Karpas-422 (cell line): ENCODE measurements at regions not wholly inside any gene's neighbourhood (a gene's known extent, or its start where the extent isn't known, plus 50 kb on each side); places are given as distances from the start of the nearest gene placed in this dataset.

Experiments used
- DNase-seq: peaks from one replicate; pipeline ENCODE4 v3.0.0-alpha.2; 2015
- H2AFZ ChIP-seq: fragments of 200-600 bp; sonication (generic); 2 replicates; pipeline ENCODE4 v1.6.1; 2014; ENCODE audit warnings: antibody characterized with exemption, low read length, mixed read lengths
- H3K27ac ChIP-seq: fragments of 200-600 bp; sonication (generic); 2 replicates; pipeline ENCODE4 v1.5.1; 2014; ENCODE audit warnings: mild to moderate bottlenecking, low read length, moderate library complexity
- H3K27me3 ChIP-seq: fragments of 200-600 bp; sonication (generic); 2 replicates; pipeline ENCODE4 v1.6.1; 2014; ENCODE audit warnings: low read length, mixed read lengths
- H3K36me3 ChIP-seq: fragments of 200-600 bp; sonication (generic); 2 replicates; pipeline ENCODE4 v1.6.1; 2014; ENCODE audit warnings: low read length, mixed read lengths; ENCODE audit not compliant: insufficient read depth
- H3K4me1 ChIP-seq: fragments of 200-600 bp; sonication (generic); 2 replicates; pipeline ENCODE4 v1.6.1; 2014; ENCODE audit warnings: mild to moderate bottlenecking, low read length, mixed read lengths
- H3K4me2 ChIP-seq: fragments of 200-600 bp; sonication (generic); 2 replicates; pipeline ENCODE4 v1.6.1; 2014; ENCODE audit warnings: low read length, low read depth, mild to moderate bottlenecking; ENCODE audit not compliant: poor library complexity, severe bottlenecking
- H3K4me3 ChIP-seq: fragments of 200-600 bp; sonication (generic); 2 replicates; pipeline ENCODE4 v1.5.1; 2014; ENCODE audit warnings: mild to moderate bottlenecking, antibody characterized with exemption, low read length, mixed read lengths
- H3K79me2 ChIP-seq: fragments of 200-600 bp; sonication (generic); 2 replicates; pipeline ENCODE4 v1.6.1; 2014; ENCODE audit warnings: mild to moderate bottlenecking, low read length, mixed read lengths
- H3K9ac ChIP-seq: fragments of 200-600 bp; sonication (generic); 2 replicates; pipeline ENCODE4 v1.6.0; 2014; ENCODE audit warnings: low read length
- H3K9me2 ChIP-seq: fragments of 200-600 bp; sonication (generic), shearing (Covaris generic); replicated peaks from 2 replicates; pipeline ENCODE4 v1.6.0; 2014; ENCODE audit warnings: mild to moderate bottlenecking, low read length, moderate library complexity; ENCODE audit not compliant: insufficient read depth
- H3K9me3 ChIP-seq: fragments of 300-700, 200-600 bp; sonication (generic); 2 replicates; pipeline ENCODE4 v1.6.1; 2014; ENCODE audit warnings: low read length, mixed read lengths
- H4K20me1 ChIP-seq: fragments of 200-600 bp; sonication (generic); 2 replicates; pipeline ENCODE4 v1.6.1; 2014; ENCODE audit warnings: mild to moderate bottlenecking, antibody characterized with exemption, low read length, low read depth; ENCODE audit not compliant: insufficient read depth

GRCh38 chr12:108448246-108448645 is 66.8 kb upstream of the FICD start:
- no peak overlapping the region for H3K27ac ChIP-seq
- no peak overlapping the region for H3K4me2 ChIP-seq
- no peaks in the 10 kb centered on the region for H3K79me2 ChIP-seq
- H2AFZ ChIP-seq: no peak overlapping the region
- no peak overlapping the region for H3K4me3 ChIP-seq
- no peak for DNase-seq
- H3K9me3 ChIP-seq: no peaks in the 10 kb centered on the region
- H3K9me2 ChIP-seq: no peaks in the 10 kb centered on the region
- no peaks in the 10 kb centered on the region for H4K20me1 ChIP-seq
- peaks cover 3% of the 10 kb centered on the region; the same call in 1 of the 2 replicates for H3K4me1 ChIP-seq
- H3K27me3 ChIP-seq: no peaks in the 10 kb centered on the region
- H3K9ac ChIP-seq: no peak overlapping the region
- no peaks in the 10 kb centered on the region for H3K36me3 ChIP-seq

DNA sequence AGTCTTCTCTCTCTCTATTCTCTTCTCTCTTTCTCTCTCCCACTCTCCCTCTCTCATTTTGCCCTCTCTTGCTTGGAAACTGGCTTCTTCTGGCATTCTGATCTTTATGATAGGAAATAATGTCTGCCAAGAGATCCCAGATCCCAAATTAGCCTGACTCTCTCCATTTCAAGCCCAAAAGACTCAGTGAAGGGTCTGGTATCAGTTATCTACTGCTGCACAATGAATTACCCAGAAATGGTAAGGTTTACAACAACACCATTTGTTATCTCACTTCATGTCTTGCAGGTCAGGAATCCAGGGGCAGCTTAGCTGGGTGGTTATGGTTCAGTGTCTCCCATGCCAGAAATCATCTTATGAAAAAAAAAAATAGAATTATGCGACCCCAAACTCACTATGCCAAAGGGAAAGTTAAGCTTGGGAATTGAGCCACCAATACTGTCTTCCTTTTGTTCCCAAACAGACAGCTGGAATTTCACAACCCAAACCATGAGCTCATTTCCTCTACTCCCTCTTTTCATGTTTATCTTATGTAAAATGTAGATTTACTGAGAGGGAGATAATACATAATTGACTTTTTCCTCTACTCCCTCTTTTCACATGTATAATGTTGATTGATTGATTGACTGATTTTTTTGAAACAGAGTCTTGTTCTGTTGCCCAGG is 67.8 kb upstream of the FICD start:
- H4K20me1 ChIP-seq: no peaks in the 10 kb centered on the region
- H3K27me3 ChIP-seq: no peaks in the 10 kb centered on the region
- no peak overlapping the region for H3K4me3 ChIP-seq
- H3K9me3 ChIP-seq: no peaks in the 10 kb centered on the region
- no peak overlapping the region for H3K4me2 ChIP-seq
- no peak for DNase-seq
- no peak overlapping the region for H2AFZ ChIP-seq
- no peaks in the 10 kb centered on the region for H3K79me2 ChIP-seq
- peaks cover 3% of the 10 kb centered on the region; the same call in 1 of the 2 replicates for H3K4me1 ChIP-seq
- H3K9ac ChIP-seq: no peak overlapping the region
- no peaks in the 10 kb centered on the region for H3K36me3 ChIP-seq
- no peak overlapping the region for H3K27ac ChIP-seq
- H3K9me2 ChIP-seq: no peaks in the 10 kb centered on the region

- H3K79me2 ChIP-seq: no peaks in the 10 kb centered on the region
- peaks cover 7% of the 10 kb centered on the region; the same call in 1 of the 2 replicates for H3K4me1 ChIP-seq
- no peaks in the 10 kb centered on the region for H4K20me1 ChIP-seq
These were observed 68.3 kb upstream of the FICD start for GRCh38 chr12:108446766-108447165.

DNA sequence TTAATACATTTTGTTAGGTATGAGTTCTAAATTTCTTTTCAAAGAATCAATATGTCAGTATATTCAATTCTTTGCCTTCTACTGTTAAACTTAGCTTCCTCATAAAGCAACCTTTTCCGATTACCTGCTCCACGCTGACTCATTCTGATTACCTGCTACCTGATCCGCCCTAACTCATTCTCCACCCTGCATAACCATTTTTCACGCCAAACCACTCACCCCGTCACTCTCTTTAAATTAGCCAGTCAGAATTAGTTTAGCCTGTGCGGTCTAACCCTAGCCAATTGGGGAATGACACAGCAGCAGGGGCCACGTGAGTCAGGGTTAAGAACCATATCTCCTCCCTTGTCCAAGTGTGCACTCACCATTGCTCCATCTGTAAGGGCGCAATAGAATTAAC is 72.2 kb upstream of the FICD start:
- Histone ChIP-seq H3K36me3 (no peaks in the 10 kb centered on the region), H3K4me2 (no peak overlapping the region), H3K27ac (no peak overlapping the region), H3K9me2 (no peaks in the 10 kb centered on the region), H3K9ac (no peak overlapping the region), H3K4me3 (no peak overlapping the region), H2AFZ (no peak overlapping the region), H4K20me1 (no peaks in the 10 kb centered on the region), H3K4me1 (peaks cover 7% of the 10 kb centered on the region; the same call in 1 of the 2 replicates), H3K27me3 (no peaks in the 10 kb centered on the region), H3K79me2 (no peaks in the 10 kb centered on the region), H3K9me3 (no peaks in the 10 kb centered on the region)
- DNase-seq: no peak

More at GRCh38 chr12:108446766-108447165, 68.3 kb upstream of the FICD start:
- no peak overlapping the region for H3K27ac ChIP-seq
- H3K4me3 ChIP-seq: no peak overlapping the region
- H3K9me3 ChIP-seq: no peaks in the 10 kb centered on the region
- no peaks in the 10 kb centered on the region for H3K9me2 ChIP-seq
- no peak for DNase-seq
- H3K4me2 ChIP-seq: no peak overlapping the region
- no peaks in the 10 kb centered on the region for H3K36me3 ChIP-seq
- no peak overlapping the region for H3K9ac ChIP-seq
- H3K27me3 ChIP-seq: no peaks in the 10 kb centered on the region
- H2AFZ ChIP-seq: no peak overlapping the region

- Histone ChIP-seq H3K27ac (no peak overlapping the region), H3K79me2 (no peaks in the 10 kb centered on the region), H3K4me2 (no peak overlapping the region), H3K9me2 (no peaks in the 10 kb centered on the region), H3K36me3 (no peaks in the 10 kb centered on the region), H3K9me3 (no peaks in the 10 kb centered on the region), H2AFZ (no peak overlapping the region), H3K27me3 (no peaks in the 10 kb centered on the region), H4K20me1 (no peaks in the 10 kb centered on the region), H3K4me1 (peaks cover 7% of the 10 kb centered on the region; the same call in 1 of the 2 replicates), H3K9ac (no peak overlapping the region), H3K4me3 (no peak overlapping the region)
- DNase-seq: no peak
These were observed 73.0 kb upstream of the FICD start for GRCh38 chr12:108442067-108442466.

- Histone ChIP-seq H3K4me2 (no peak overlapping the region), H3K79me2 (no peaks in the 10 kb centered on the region), H3K27me3 (no peaks in the 10 kb centered on the region), H3K4me3 (no peak overlapping the region), H4K20me1 (no peaks in the 10 kb centered on the region), H3K36me3 (no peaks in the 10 kb centered on the region), H3K9me3 (no peaks in the 10 kb centered on the region), H3K27ac (no peak overlapping the region), H3K9me2 (no peaks in the 10 kb centered on the region), H2AFZ (no peak overlapping the region), H3K4me1 (peaks cover 3% of the 10 kb centered on the region; the same call in 1 of the 2 replicates), H3K9ac (no peak overlapping the region)
- DNase-seq: no peak
These were observed 73.5 kb upstream of the FICD start for GRCh38 chr12:108441549-108441948.

DNA sequence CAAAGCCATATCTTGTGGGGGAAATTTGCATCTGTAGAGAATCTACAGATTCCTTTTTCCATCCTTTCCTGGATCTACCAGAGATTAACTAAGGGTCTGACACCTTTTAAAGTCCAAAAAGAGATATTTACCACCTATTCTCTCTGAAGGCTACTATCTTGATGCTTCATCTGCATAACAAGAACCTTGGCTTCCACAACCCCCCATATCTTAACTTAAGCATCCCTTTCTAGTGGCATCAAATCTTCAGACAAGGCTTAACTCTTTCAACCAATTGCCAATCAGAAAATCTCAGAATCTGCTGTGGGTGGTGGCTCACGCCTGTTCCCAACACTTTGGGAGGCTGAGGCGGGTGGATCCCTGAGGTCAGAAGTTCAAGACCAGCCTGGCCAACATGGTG is 74.3 kb upstream of the FICD start:
- no peaks in the 10 kb centered on the region for H3K79me2 ChIP-seq
- H3K9me2 ChIP-seq: no peaks in the 10 kb centered on the region
- H3K4me1 ChIP-seq: peaks cover 3% of the 10 kb centered on the region; the same call in 1 of the 2 replicates
- H3K9me3 ChIP-seq: no peaks in the 10 kb centered on the region
- H3K36me3 ChIP-seq: no peaks in the 10 kb centered on the region
- no peak for DNase-seq
- no peaks in the 10 kb centered on the region for H3K27me3 ChIP-seq
- H3K4me2 ChIP-seq: no peak overlapping the region
- no peak overlapping the region for H3K4me3 ChIP-seq
- H2AFZ ChIP-seq: no peak overlapping the region
- no peak overlapping the region for H3K9ac ChIP-seq
- no peaks in the 10 kb centered on the region for H4K20me1 ChIP-seq
- no peak overlapping the region for H3K27ac ChIP-seq

DNA sequence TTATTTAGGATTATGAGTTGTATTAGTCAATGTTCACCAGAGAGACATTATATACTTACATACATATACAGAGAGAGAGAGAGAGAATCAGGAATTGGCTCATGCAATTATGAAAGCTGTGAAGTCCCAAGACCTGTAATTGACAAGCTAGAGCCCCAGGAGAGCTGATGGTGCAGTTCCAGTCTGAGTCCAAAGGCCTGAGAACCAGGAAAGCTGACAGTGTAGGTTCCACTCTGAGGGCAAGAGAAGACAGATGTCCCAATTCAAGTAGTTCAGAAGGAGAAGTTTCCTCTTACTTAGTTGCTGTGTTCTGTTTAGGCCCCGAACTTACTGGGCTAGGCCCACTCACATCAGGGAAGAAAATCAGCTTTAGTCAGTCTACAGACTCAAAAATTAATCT is 76.4 kb upstream of the FICD start:
- H3K27me3 ChIP-seq: no peaks in the 10 kb centered on the region
- no peak overlapping the region for H3K4me2 ChIP-seq
- H3K9ac ChIP-seq: no peak overlapping the region
- no peak overlapping the region for H3K27ac ChIP-seq
- no peaks in the 10 kb centered on the region for H3K9me3 ChIP-seq
- H3K4me3 ChIP-seq: no peak overlapping the region
- H3K79me2 ChIP-seq: no peaks in the 10 kb centered on the region
- H3K9me2 ChIP-seq: no peaks in the 10 kb centered on the region
- no peaks in the 10 kb centered on the region for H3K36me3 ChIP-seq
- H4K20me1 ChIP-seq: no peaks in the 10 kb centered on the region
- peaks cover 3% of the 10 kb centered on the region; the same call in 1 of the 2 replicates for H3K4me1 ChIP-seq
- H2AFZ ChIP-seq: no peak overlapping the region
- no peak for DNase-seq
